ENCODE measurements at regions not wholly inside any gene's neighbourhood (a gene's known extent, or its start where the extent isn't known, plus 50 kb on each side); places are given as distances from the start of the nearest gene placed in this dataset.

- no CpG with 5 or more reads among the region's 8 CpGs for WGBS (ENCODE audit: extremely low coverage, insufficient read length, low lambda C conversion rate)
- no peaks in the 10 kb centered on the region for H3K23me2 ChIP-seq (ENCODE audit: insufficient read length, low read depth, low read length, poor library complexity, severe bottlenecking)
Measured at GRCh38 chr15:61337541-61337940, 108.4 kb upstream of the RORA start.

More at GRCh38 chr15:61337541-61337940, 108.4 kb upstream of the RORA start:
- Mint-ChIP-seq H3K4me1 (no peaks in the 10 kb centered on the region), H3K27me3 (ENCODE audit: low read depth) (peaks cover 5% of the 10 kb centered on the region), H3K27ac (no peak overlapping the region), H3K4me3 (no peak overlapping the region), H3K36me3 (ENCODE audit: insufficient read depth in 1 of 3, low read depth in 3 of 3) (no peaks in the 10 kb centered on the region; a peak in 1 of 7 replicates), H3K9me3 (peaks cover 3 to 12% of the 10 kb centered on the region in 2 experiments; a peak in 1 of 5 replicates)
- Histone ChIP-seq H3K56ac (ENCODE audit: insufficient read length, low read depth, low read length) (no peak overlapping the region), H2AFZ (ENCODE audit: low read length) (no peak overlapping the region), H3K79me1 (ENCODE audit: insufficient read depth, low read depth, low read length, poor library complexity, severe bottlenecking) (no peaks in the 10 kb centered on the region), H3T11ph (ENCODE audit: low read length) (no peak overlapping the region), H3K23ac (ENCODE audit: insufficient read length, low read depth, low read length) (no peak overlapping the region), H2AK5ac (ENCODE audit: insufficient read length, low read length) (no peak overlapping the region), H2BK20ac (ENCODE audit: low read depth, low read length, poor library complexity, severe bottlenecking) (no peak overlapping the region), H3K4me2 (ENCODE audit: insufficient read depth, insufficient read length, low read length) (no peak overlapping the region), H2BK120ac (ENCODE audit: low read depth, low read length, poor library complexity, severe bottlenecking) (no peak overlapping the region), H4K91ac (ENCODE audit: insufficient read length, low read depth, low read length) (no peak overlapping the region), H3K9me3 (ENCODE audit: control insufficient read depth, low read depth, low read length) (no peaks in the 10 kb centered on the region), H3K27me3 (ENCODE audit: insufficient read depth, low read length) (no peaks in the 10 kb centered on the region), H4K20me1 (ENCODE audit: control insufficient read depth, insufficient read depth, insufficient read length) (no peaks in the 10 kb centered on the region), H3K18ac (ENCODE audit: insufficient read length, low read depth, low read length) (no peak overlapping the region), H3K4ac (ENCODE audit: low read depth, low read length) (no peak overlapping the region), H4K5ac (ENCODE audit: insufficient read length, low read depth, low read length) (no peak overlapping the region), H2BK15ac (ENCODE audit: low read depth, low read length) (no peak overlapping the region), H3K27ac (ENCODE audit: insufficient read length, low read depth, low read length) (no peak overlapping the region), H2BK5ac (ENCODE audit: insufficient read length, low read length) (no peak overlapping the region), H3K4me1 (ENCODE audit: insufficient read depth, low read length) (no peaks in the 10 kb centered on the region), H3K9ac (ENCODE audit: extremely low read depth, insufficient read length, low read length) (no peak overlapping the region), H3K14ac (ENCODE audit: insufficient read depth, low read length) (peak overlapping the region; percentile 67; the same call in 1 of the 2 replicates), H4K8ac (replicated peaks; ENCODE audit: insufficient read length, low read depth, low read length) (no peak overlapping the region), H3K79me2 (ENCODE audit: insufficient read depth, low read length) (no peaks in the 10 kb centered on the region), H2BK12ac (ENCODE audit: insufficient read length, low read depth, low read length) (no peak overlapping the region)
- no peak for DNase-seq
- no peak for TF ChIP-seq CTCF (conservative IDR thresholded peaks at IDR 0.05)
